ENCODE measurements at regions not wholly inside any gene's neighbourhood (a gene's known extent, or its start where the extent isn't known, plus 50 kb on each side); places are given as distances from the start of the nearest gene placed in this dataset.
A peak's percentile ranks its signal among the peaks of the same experiment; 100 is the strongest.
"Not testable (repeated sequence)": the region's sequence is repeated elsewhere in the genome, so short reads cannot be mapped to it uniquely, and the experiment has no call there.

GRCh38 chr7:34342387-34342786 lies 315.6 kb upstream of the NPSR1 start:
- no peaks in the 10 kb centered on the region for H3K4me1 ChIP-seq
- H3K4me3 ChIP-seq = no peak overlapping the region
- H3K27me3 ChIP-seq = no peaks in the 10 kb centered on the region
- H3K27ac ChIP-seq = no peak overlapping the region
- DNase-seq (ENCODE audit: low spot score in 2 of 2) = no peak
- H3K9me3 ChIP-seq = peaks cover 0 to 3% of the 10 kb centered on the region in 2 donors
- no peak for TF ChIP-seq CTCF (IDR thresholded peaks at IDR 0.05)
- intact Hi-C loops (cut with DNase I) = no loop called here
- H3K36me3 ChIP-seq = no peaks in the 10 kb centered on the region

DNA sequence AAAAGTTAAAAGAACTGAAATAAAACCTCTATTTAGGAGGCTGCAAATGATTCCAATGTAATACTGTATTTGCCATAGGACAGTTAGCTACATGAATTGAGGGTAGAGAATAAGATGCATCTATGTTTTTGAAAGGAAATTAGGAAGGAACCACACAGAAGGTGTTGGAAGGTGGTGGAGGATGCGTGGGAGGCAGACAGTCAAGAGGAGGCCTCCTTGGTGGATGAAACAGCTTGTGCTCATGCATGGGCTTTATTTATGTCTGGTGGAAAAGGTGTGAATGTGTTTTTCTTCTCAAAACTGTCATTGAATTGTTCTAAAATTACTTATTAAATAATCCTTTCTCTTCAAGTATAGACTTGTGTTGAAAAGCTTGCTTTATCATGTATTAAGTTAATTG lies 314.4 kb upstream of the NPSR1 start:
- Histone ChIP-seq H3K4me3 (no peak overlapping the region), H3K36me3 (no peaks in the 10 kb centered on the region), H3K9me3 (no peaks in the 10 kb centered on the region), H3K27ac (no peak overlapping the region), H3K27me3 (no peaks in the 10 kb centered on the region), H3K4me1 (no peaks in the 10 kb centered on the region)
- intact Hi-C loops (cut with DNase I) = no loop called here
- no peak for TF ChIP-seq CTCF (IDR thresholded peaks at IDR 0.05)
- DNase-seq (ENCODE audit: low spot score in 2 of 2) = no peak

- no peaks in the 10 kb centered on the region for H3K27me3 ChIP-seq
- no peak overlapping the region for H3K27ac ChIP-seq
- intact Hi-C loops (cut with DNase I) = no loop called here
- DNase-seq (ENCODE audit: low spot score in 2 of 2) = no peak
- H3K4me3 ChIP-seq = no peak overlapping the region
- H3K4me1 ChIP-seq = peaks cover 0 to 4% of the 10 kb centered on the region in 2 donors
- no peaks in the 10 kb centered on the region for H3K9me3 ChIP-seq
- no peak for TF ChIP-seq CTCF (IDR thresholded peaks at IDR 0.05)
- no peaks in the 10 kb centered on the region for H3K36me3 ChIP-seq
Observed at GRCh38 chr7:34354011-34354410, 304.0 kb upstream of the NPSR1 start.

DNA sequence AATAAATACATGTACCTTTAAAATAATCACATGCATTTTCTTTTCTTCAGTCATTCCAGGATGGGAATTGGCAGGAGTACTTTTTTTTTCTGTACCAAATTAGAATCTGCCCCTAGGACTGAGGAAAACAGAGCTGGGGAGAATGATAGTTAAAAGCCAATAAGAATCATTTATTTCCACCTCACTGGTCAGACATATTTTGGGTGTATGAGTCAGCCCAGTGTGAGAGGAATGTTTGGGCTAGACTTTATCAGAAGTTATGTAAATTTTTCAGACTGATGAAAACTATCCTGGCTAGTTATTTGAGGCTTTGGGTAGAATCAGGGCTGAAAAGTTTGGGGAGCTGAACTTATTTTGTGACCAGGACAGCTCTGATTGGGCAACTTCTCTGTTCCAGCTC lies 303.1 kb upstream of the NPSR1 start:
- no peak for TF ChIP-seq CTCF (IDR thresholded peaks at IDR 0.05)
- intact Hi-C loops (cut with DNase I) = no loop called here
- Histone ChIP-seq H3K36me3 (no peaks in the 10 kb centered on the region), H3K4me3 (no peak overlapping the region), H3K4me1 (peaks cover 0 to 4% of the 10 kb centered on the region in 2 donors), H3K27me3 (no peaks in the 10 kb centered on the region), H3K27ac (peak overlapping the region in 1 of 2 donors; percentile 66), H3K9me3 (no peaks in the 10 kb centered on the region)
- DNase-seq (ENCODE audit: low spot score in 2 of 2) = no peak

DNA sequence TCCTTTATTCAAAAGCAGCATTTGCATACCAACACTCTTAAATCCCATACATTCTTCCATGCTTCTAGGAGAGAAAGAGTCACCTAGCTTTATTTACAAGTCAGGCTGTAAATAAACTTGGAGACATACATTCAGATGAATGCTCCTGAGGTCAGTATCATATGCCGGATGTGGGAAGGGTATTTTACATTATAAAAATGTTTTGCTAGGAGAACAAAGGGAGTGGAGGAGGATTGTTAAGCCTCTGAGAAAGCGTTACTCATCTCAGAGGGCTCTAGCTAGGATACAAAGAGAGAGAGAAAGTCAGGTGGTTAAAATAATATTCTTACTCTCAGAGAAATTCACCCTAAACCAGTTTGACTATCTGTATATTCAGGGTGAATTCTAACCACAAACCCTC lies 300.9 kb upstream of the NPSR1 start:
- no peak for TF ChIP-seq CTCF (IDR thresholded peaks at IDR 0.05)
- Histone ChIP-seq H3K27ac (no peak overlapping the region), H3K27me3 (no peaks in the 10 kb centered on the region), H3K9me3 (no peaks in the 10 kb centered on the region), H3K4me1 (peaks cover 0 to 4% of the 10 kb centered on the region in 2 donors), H3K4me3 (no peak overlapping the region), H3K36me3 (no peaks in the 10 kb centered on the region)
- intact Hi-C loops (cut with DNase I) = no loop called here
- DNase-seq (ENCODE audit: low spot score in 2 of 2) = no peak

GRCh38 chr7:34357946-34358345 lies 300.1 kb upstream of the NPSR1 start:
- no peaks in the 10 kb centered on the region for H3K36me3 ChIP-seq
- peaks cover 0 to 4% of the 10 kb centered on the region in 2 donors for H3K4me1 ChIP-seq
- intact Hi-C loops (cut with DNase I) = no loop called here
- H3K4me3 ChIP-seq = no peak overlapping the region
- no peaks in the 10 kb centered on the region for H3K9me3 ChIP-seq
- DNase-seq (ENCODE audit: low spot score in 2 of 2) = no peak
- no peak overlapping the region for H3K27ac ChIP-seq
- no peaks in the 10 kb centered on the region for H3K27me3 ChIP-seq
- TF ChIP-seq CTCF (IDR thresholded peaks at IDR 0.05) = no peak

DNA sequence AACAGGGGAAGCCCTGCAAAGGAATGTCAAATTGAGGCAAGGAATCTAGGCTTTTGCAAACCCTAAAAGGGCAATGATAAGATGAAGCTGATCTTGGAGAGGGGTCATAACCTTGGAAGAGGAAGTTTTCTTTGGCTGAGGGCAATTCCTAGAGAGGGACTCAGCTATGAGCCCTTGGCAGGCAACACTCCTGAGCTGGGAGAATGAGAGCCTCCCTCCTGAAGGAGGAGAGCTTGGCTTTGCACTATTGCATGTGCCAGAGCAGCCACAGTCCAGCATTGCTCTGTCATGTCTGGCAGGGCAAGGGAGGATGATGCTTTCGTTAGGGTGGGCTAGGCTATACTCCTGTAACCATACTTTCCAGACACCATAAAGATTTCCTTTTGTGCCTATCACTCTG lies 299.4 kb upstream of the NPSR1 start:
- H3K4me1 ChIP-seq; intact Hi-C loops (cut with DNase I); DNase-seq (ENCODE audit: low spot score in 2 of 2): not testable (repeated sequence)

More for the DNA sequence above, 299.4 kb upstream of the NPSR1 start:
- H3K4me3 ChIP-seq, H3K27ac ChIP-seq, H3K9me3 ChIP-seq, H3K27me3 ChIP-seq, H3K36me3 ChIP-seq: not testable (repeated sequence)

All from ascending aorta (tissue), 2 donors.